GM19193 (cell line): ENCODE measurements at regions not wholly inside any gene's neighbourhood (a gene's known extent, or its start where the extent isn't known, plus 50 kb on each side); places are given as distances from the start of the nearest gene placed in this dataset.

Experiments
- POLR2A ChIP-seq: IDR thresholded peaks from 4 replicates; pipeline ENCODE4 v1.6.1; 2011; ENCODE audit not compliant: insufficient read depth, insufficient read length; ENCODE audit errors: extremely low read depth

DNA sequence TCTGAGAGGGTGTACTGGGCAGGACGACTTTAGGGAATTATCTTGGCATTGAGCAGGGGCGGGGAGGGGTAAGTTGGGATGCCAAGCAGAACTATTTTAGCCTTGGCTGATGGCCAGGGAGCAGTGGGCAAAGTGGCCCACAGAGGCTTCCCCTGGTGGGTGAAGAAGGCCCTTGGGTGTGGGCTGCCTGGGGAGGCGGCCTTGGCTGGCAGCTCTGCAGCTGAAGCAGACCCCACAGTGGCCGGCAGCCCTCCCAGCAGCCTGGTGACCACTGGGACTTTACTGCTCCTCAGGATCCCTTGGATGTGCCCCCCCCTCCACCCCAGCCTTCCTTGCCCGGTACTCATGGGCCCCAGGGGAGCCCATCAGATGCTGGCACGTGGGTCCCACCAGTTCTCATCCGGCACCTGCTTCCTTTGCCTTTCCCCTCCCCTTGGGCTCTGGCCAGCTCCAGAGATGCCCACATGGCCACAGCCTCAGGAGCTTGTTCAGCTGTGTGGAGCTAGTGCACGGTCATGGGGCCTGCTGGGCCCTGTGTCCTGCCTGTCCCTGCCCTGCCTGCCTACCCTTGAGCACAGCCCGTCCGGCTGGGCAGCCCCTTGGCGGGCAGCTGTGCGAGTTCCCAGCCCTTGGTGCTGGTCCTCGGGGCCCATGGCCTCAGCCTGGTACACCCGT is 122.1 kb upstream of the HS6ST1 start:
- no peak for TF ChIP-seq POLR2A

DNA sequence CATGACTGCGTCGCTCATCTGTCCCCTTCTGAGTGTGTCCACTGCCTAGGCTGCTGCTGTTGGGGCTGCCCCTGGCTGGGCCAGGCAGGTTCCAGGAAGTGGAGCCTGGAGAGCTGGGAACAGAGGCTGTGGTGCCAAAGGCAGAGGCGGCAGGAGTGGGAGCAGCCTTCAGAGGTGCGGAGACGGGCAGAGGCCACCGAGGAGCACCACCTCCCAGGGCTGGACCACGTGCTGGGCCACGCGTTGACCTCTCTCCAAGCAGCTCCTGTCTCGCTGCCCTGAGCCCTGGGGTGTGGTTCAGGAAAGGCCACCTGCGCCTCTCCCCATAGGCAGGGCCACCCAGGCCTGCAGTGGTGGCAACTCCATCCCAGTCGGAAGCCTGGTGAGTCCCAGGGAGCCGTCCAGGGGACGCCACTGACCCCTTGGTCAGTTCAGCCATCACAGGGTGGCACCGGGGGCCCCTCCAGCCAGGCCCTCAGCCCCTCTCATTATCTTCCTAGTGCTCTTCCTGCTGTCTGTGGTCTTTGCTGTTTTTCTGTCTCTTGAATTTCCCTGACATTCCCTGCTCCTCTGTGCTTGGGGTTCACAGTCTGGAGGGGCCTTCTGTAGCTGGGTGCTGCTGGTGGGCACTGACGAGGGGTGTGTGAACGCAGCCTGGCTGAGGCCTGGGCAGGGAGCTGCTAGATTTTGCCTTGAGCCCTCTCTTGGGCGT is 122.8 kb upstream of the HS6ST1 start:
- TF ChIP-seq POLR2A = no peak

DNA sequence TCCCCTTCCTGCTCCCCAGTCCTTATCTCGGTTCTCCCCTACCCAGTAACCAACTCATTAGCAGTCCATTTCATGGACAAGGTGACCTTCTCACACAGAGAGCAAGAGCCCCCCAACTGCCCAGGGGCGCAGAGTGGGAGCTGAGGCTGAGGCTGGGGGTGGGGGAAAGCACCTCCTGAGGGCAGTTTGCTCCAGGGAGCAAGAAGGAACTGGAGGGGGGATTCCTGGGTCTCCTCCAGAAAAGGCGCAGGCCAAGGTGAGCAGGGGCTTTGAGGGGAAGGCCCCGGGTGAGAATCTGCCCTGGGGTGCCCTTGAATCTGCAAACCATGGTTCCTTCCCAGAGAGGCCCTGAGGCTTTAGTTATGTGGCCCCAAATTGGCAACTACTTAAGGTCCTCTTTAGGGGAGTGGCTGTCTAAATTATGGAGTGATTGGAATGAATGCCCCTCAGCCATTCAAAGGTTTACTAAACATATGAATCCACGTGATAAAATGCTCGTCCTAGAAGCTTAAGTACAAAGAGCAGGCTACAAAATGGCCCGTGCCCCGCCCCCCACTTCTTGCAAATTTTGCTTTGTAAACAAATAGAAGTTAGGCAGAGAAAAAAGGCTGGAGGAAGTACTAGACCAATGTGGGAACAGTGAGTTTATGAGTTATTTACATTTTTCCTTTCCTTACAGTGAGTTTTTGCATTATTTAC is 123.5 kb upstream of the HS6ST1 start:
- no peak for TF ChIP-seq POLR2A

DNA sequence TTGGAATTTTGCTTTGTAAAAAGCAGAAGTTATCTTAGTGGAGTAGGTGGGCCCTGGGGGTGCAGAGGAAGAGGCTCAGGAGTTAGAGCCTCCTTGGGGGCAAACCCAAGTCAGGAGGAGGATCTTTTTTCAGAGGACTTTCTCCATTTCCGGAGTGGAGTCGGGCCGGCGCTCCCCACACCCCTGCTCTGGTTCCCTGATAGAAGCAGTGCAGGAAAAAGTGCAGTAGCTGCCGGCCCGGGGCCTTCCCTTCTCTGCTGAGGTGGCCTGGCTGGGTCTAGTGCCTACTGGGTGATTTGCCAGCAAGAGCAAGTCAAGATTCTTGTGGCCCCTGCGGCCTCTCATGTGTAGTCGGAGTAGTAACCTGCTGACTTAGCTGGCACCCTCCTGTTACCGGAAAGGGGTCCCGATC is 124.2 kb upstream of the HS6ST1 start:
- no peak for TF ChIP-seq POLR2A

DNA sequence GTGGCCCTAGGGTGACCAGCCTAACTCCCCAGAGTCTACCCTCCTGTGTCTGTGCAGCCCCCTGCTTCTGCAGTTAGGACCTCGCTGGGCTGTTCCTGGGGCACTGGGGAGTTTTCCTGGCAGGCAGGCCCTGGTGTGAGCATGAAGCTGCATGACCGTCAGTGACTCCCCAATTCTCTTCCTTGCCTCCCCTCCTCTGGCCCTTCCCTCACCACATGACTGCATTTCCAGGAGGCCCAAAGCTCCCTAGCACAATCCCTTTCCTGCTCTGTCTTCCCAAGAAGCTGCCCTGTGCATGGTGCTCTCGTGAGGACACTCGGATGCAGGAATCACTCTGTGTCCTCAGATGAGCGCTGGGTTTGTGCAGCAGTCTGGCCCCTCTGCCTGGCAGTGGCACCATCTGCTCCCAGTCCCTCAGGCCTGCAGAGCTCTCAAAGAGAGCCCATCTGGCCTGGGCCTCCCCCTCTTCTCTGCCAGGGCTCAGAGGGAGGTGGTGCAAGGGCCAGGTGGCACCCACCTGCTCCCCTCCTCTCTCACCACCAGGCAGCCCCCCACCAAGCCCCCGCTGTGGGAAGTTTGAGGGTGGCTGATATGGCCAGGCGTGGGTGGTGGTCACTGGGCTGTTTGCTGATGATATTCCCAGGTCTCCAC is 125.6 kb upstream of the HS6ST1 start:
- TF ChIP-seq POLR2A = no peak

DNA sequence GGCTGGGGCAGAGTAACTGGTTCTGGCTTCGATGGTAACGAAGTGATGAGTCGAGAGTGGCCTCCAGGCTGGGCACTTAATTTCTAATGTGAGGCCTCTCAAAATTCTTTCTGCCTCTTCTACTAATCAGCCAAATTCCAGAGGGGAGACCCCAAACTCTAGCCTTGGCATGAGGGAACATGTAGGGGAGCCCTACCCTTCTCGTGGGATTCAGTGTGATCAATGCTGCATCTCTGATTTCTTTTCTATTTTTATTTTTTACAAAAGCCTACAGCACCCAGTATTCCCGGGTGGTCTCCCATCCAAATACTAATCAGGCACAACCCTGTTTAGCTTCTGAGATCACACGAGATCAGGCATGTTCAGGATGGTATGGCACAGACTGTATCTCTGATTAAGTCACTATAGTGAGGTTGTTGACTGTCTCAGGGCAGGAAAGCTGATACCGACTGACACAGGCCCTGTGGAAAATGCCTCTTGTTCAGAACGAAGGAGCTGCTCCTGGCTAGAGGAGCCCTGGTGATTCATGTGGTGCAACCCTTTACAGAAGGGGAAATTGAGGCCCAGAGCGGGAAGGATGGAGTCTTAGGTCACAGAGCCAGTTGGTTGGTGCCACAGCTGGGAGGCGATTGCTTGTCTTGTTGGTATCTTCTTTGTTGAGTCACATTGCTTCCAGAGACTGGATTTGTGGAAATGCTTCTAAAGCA is 126.3 kb upstream of the HS6ST1 start:
- TF ChIP-seq POLR2A = no peak

DNA sequence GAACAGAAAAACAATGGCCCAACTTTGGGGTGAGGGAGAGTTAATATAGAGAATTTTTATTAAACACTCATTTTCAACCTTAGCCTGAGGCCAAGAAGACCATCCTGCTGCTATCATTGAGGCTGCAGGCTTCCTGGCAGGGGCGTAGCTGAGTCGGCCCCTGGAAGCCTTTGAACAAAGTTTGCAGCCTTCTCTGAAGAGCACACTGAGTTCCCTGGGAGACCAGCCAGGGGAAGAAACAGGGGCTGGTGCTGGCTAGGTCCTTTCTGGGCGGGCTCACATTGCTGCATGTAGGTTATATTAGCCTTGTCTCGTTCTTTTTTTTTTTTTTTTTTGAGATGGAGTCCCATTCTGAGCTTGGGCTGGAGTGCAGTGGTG is 126.8 kb upstream of the HS6ST1 start:
- TF ChIP-seq POLR2A = no peak

DNA sequence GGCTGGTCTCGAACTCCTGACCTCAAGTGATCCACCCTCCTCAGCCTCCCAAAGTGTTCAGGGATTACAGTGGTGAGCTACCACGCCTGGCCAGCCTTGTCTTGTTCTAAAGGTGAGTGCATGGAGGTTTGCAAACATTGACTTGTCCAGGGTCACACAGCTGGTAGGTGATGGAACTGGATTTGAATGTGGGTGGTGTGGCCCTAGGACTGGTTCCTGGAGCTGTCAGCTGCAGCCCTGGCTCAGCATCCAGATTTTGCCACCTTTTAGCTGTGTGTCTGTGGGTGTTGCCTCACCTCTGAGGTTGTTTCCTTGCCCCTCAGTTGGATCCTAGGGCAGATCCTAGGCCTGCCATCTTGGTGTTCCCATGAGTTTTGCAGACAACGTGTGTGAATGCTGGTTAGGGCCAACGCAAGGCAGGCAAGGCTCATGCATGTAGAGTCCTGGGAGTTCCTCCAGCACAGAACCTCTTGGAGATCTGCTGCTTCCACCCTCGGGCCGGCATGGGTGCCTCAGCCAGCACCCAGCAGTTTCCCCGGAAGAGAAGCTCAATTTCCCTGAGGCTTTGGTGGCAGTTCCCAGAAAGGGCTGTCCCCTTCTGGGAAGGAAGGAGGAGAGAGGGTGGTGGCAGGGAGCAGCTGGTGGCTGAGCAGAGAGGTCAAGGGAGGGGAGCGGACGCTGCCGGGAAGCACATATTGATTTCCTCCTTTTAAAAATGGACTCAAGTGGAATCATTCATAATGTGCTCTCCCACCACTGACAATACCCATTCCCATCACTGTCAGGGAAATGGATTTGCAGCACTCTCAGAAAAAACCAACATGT is 127.6 kb upstream of the HS6ST1 start:
- no peak for TF ChIP-seq POLR2A

DNA sequence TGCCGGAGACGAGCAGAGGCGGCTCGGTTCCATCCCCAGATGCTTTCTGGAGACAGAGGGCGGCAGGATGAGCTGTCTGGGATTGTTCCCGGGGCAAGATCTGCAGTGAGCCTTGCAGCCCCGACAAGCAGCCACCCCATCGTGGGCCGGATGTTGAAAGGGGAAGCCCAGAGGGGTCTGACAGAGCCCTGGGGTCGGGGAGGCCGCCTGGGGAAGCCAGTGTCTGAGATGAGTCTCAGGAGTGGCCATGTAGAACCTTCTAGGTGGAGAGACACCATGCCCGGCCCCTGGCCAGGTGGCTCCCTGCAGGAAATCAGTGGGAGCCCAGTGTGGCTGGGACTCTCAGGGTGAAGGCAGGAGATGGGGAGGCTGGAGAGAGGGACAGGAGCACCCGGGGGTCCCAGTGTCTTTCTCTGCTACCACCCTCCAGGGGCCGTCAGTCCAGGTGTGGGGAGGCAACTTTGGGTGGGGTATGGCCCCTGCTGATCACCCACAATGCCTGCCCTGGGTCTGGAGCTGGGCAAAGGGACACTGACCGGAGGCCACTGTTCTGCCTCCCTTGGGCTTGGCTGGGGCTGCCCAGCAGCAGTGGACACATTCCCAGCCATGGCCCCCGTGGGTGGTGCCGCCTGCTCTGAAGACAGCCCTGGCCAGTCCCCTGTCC is 128.3 kb upstream of the HS6ST1 start:
- no peak for TF ChIP-seq POLR2A

DNA sequence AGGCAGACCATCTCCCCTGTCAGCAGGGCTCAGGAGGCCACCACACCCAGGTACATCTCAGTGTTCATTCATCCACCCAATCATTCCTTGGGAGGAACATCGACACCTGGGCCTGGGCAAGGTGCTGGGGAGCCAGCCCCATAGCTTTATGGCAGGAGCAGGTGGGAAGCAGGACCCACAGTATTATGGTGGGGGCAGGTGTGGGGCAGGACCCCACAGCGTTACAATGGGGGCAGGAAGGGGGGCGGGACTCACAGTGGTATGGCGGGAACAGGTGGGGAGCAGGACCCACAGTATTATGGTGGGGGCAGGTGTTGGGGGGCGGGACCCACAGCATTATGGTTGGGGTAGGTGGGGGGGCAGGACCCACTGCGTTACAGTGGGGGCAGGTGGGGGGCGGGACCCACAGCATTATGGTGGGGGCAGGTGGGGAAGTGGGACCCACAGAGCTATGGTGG is 128.9 kb upstream of the HS6ST1 start:
- no peak for TF ChIP-seq POLR2A

DNA sequence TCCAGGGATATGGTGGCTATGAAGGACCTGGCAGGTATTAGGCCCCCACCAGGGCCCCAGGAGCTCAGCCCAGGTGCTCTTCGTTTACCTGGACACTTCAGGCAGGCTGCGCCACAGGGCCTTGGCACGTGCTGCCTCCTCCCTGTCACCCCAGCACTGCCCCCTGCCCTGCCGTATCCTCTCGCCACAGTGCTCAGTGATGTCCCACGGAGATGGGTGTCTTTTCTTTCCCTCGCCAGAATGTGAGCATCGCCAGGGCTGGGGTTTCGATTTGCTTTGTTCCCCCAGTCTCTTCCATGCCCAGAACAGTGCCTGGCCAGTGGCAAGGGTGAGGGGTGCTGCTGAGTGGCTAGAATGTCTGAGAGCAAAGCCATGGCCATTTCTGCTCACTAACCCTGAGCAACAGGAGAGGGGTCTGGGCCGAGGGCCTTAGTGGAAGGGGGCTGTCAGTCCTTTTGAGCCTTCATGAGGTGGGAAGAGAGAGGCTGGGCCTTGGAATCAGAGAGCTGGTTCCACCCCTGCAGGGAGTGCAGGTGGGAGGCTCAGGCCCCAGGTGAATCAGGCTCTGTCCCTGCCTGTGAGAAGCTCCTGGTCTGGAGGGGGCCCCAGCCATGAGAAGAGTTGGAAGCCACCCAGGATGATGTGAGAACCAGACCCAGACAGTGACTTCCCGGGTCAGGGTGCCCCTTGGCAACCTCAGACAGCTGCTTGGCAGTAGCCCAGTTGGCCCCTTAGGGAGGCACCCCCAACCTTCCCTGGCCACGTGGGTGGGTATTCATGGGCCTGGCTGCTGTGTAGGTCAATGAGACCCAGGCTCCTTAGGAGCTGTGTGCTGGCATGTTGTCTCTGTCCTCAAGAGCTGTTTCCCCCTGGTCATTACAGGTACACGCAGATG is 129.9 kb upstream of the HS6ST1 start:
- TF ChIP-seq POLR2A = no peak

DNA sequence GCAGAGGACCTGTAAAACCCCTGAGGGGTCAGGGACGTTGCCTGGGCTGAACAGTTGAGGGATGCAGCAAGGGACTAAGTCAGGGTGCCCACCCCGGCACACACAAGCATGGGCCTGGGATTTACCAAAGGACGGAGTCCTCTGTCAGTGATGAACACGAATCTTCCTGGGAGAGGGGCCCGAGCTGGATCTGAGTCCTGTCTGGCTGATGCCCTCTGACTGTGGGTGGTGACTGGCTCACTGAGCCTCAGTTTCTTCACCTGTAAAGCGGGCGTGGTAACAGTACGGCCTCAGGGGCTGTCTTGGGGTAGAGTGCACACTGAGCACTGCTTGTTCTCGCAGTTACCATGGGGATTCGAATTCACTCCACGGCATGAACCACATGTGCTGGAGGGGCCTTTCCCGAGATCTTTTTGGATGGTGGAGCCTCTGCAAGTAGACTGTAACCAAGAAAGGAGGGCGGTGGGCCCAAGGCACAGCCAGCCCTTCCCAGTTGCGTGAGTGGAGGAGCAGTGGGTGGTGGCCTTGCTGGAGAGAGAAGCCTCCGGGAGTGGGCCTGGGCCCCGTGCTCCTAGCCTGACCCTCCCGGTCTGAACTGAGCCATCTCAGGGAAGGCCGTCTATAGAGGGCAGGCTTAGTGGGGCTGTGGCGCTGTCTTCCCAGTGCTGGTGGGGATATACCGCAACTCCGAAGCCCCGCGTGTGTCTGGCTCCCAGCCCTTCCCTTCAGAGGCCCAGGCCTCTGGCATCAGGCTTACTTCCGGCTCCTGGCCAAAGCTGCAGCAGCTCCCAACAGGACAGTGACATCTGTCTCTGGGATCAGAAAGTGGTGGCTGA is 130.8 kb upstream of the HS6ST1 start:
- no peak for TF ChIP-seq POLR2A
